Lung (tissue), 11 donors: ENCODE measurements at regions not wholly inside any gene's neighbourhood (a gene's known extent, or its start where the extent isn't known, plus 50 kb on each side); places are given as distances from the start of the nearest gene placed in this dataset.

Experiments
- ATAC-seq: fragments of 200-7000 bp; cut with Tn5 transposase; one replicate; pipeline ENCODE4 v1.9.1; 2020; ENCODE audit warnings: moderate number of reproducible peaks; ENCODE audit not compliant: insufficient read depth, low FRiP score
- DNase-seq, 3 donors: peaks; one replicate each; pipeline ENCODE4 v3.0.0-alpha.2; 2013 to 2017
- H3K27ac ChIP-seq, 2 donors: one replicate each; pipeline ENCODE4 v1.5.1; 2013; ENCODE audit warnings: mild to moderate bottlenecking in 2 of 2, moderate library complexity in 2 of 2, control low read depth in 1 of 2, inconsistent platforms in 1 of 2, low read depth in 1 of 2, low read length in 1 of 2
- H3K27me3 ChIP-seq, 3 donors: one replicate each; pipeline ENCODE4 v1.5.1; 2013; ENCODE audit warnings: low read length in 2 of 3; ENCODE audit not compliant: control insufficient read depth in 3 of 3, insufficient read depth in 3 of 3
- H3K36me3 ChIP-seq, 4 donors: one replicate each; pipeline ENCODE4 v1.5.1; 2013; ENCODE audit warnings: low read length in 4 of 4, mild to moderate bottlenecking in 1 of 4, moderate library complexity in 1 of 4; ENCODE audit not compliant: control insufficient read depth in 4 of 4, insufficient read depth in 4 of 4
- H3K4me1 ChIP-seq, 5 donors: one replicate each; pipeline ENCODE4 v1.5.1; 2013; ENCODE audit warnings: low read length in 5 of 5, mild to moderate bottlenecking in 2 of 5, moderate library complexity in 1 of 5; ENCODE audit not compliant: control insufficient read depth in 5 of 5, insufficient read depth in 5 of 5
- H3K4me3 ChIP-seq: one replicate; pipeline ENCODE4 v1.5.1; 2013; ENCODE audit warnings: mild to moderate bottlenecking, control low read depth, moderate library complexity
- H3K9ac ChIP-seq, 2 donors: one replicate each; pipeline ENCODE4 v1.5.1; 2013; ENCODE audit warnings: low read length in 2 of 2, control low read depth in 1 of 2; ENCODE audit not compliant: insufficient read depth in 1 of 2
- H3K9me3 ChIP-seq, 4 donors: one replicate each; pipeline ENCODE4 v1.5.1; 2013; ENCODE audit warnings: low read length in 3 of 4, mild to moderate bottlenecking in 1 of 4, moderate library complexity in 1 of 4; ENCODE audit not compliant: control insufficient read depth in 4 of 4, insufficient read depth in 3 of 4
- WGBS, 2 donors: extraction: QIAGEN DNeasy Blood & Tissue Kit; methylation state at CpG; one replicate each; pipeline ENCODE4 v1.1.7; 2013; 5-methylcytosine and 5-hydroxymethylcytosine counted together
- TF ChIP-seq, protein P1 (sequence below): IDR thresholded peaks from 2 replicates; pipeline ENCODE4 v1.5.1; 2012; ENCODE audit warnings: mild to moderate bottlenecking; ENCODE audit errors: control extremely low read depth, extremely low read depth
- donor health status: control.
- donor health status: control.
- donor health status: Bipolar disorder and iron deficiency.
- donor health status: healthy.
- donor health status: DM: yes; HTN: yes; CAD: no.

DNA sequence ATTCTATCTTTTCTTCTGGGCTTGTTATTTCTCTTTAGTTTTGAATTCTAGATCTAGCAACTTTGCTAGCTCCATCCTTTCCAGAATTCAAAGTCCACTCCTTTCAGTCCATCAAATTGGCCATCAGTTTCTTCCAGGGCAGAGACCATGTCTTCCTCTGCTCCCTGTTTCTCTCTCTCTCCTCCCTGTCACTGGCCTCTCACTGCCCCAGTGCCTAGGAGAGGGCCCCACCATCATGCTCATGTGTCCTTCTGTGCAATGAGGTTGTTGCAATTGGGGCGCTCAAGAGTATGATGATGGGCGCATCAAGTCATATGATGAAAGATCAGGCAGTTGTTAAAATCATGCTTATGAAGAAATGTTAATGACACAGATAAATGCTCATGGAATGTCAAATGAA, 159.2 kb upstream of the HS6ST1 start:
- Histone ChIP-seq H3K27ac (no peak overlapping the region), H3K36me3 (no peaks in the 10 kb centered on the region), H3K4me1 (peaks cover 0 to 19% (median 10%) of the 10 kb centered on the region in 5 donors), H3K27me3 (no peaks in the 10 kb centered on the region), H3K9me3 (peaks cover 0 to 3% (median 0%) of the 10 kb centered on the region in 4 donors), H3K9ac (no peak overlapping the region), H3K4me3 (no peak overlapping the region)
- no peak for DNase-seq
- TF ChIP-seq, protein P1, sequence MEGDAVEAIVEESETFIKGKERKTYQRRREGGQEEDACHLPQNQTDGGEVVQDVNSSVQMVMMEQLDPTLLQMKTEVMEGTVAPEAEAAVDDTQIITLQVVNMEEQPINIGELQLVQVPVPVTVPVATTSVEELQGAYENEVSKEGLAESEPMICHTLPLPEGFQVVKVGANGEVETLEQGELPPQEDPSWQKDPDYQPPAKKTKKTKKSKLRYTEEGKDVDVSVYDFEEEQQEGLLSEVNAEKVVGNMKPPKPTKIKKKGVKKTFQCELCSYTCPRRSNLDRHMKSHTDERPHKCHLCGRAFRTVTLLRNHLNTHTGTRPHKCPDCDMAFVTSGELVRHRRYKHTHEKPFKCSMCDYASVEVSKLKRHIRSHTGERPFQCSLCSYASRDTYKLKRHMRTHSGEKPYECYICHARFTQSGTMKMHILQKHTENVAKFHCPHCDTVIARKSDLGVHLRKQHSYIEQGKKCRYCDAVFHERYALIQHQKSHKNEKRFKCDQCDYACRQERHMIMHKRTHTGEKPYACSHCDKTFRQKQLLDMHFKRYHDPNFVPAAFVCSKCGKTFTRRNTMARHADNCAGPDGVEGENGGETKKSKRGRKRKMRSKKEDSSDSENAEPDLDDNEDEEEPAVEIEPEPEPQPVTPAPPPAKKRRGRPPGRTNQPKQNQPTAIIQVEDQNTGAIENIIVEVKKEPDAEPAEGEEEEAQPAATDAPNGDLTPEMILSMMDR, result no peak
- no peak for ATAC-seq
- WGBS, 2 donors, result 44 to 83% methylated on average over 2 of the region's 2 CpGs

DNA sequence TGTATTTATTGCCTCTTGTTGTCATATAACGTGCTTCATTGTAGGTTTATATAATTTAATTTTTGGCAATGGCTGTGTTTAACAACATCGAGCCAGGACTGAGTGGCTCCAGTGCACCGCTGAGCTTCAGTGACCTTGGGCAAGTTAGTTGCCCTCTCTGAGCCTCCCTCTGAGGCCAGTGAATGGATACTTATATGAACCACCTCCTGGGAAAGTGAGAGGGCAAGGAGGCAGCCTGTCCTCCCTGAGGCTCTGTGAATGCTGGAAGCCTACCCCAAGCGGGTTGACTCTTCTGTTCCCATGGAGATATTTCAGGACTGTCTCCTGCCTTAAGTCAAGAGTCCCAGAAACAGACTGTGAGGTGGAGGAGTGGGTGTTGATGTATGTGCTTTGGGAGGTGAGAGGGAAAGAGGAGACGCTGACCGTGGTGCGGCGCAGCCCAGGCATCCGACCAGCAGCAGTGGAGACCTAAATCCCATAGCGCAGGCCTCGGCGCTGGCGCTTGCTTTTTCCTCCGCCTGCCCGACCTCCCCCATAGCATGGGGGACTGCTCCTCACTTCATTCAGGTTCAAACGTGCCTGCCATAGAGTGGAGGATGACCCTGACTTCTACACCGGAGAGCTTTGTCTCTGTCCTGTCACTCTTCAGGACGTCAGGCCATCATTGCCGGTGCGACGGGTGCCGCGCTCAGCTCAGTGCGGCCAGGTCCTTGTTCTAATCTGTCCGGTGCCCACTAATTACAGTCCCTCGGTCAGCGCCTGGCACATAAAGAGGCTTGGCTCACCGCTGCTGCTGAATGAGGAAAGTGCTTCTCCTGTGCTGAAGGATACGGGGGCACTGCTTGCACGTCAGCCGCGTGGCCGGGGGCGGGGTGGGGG, 167.3 kb upstream of the HS6ST1 start:
- Histone ChIP-seq H3K4me3 (no peak overlapping the region), H3K27ac (no peak overlapping the region), H3K4me1 (no peaks in the 10 kb centered on the region), H3K9me3 (peaks cover 0 to 3% (median 0%) of the 10 kb centered on the region in 4 donors), H3K36me3 (no peaks in the 10 kb centered on the region), H3K27me3 (no peaks in the 10 kb centered on the region), H3K9ac (no peak overlapping the region)
- DNase-seq, result no peak
- TF ChIP-seq, protein P1, result no peak
- whole genome bisulfite sequencing, 2 donors, result 92 to 95% methylated on average over 34 of the region's 34 CpGs
- ATAC-seq, result no peak

- Histone ChIP-seq H3K9ac (no peak overlapping the region), H3K9me3 (peaks cover 0 to under 1% (median 0%) of the 10 kb centered on the region in 4 donors), H3K27ac (no peak overlapping the region), H3K4me3 (no peak overlapping the region), H3K36me3 (no peaks in the 10 kb centered on the region), H3K4me1 (no peaks in the 10 kb centered on the region), H3K27me3 (no peaks in the 10 kb centered on the region)
- DNase-seq, result no peak
- TF ChIP-seq, protein P1, result no peak
- no peak for ATAC-seq
- 85 to 89% methylated on average over 14 to 15 of the region's 15 CpGs for WGBS, 2 donors
These were observed 168.1 kb upstream of the HS6ST1 start for GRCh38 chr2:128486640-128487375.
